ENCODE measurements at regions not wholly inside any gene's neighbourhood (a gene's known extent, or its start where the extent isn't known, plus 50 kb on each side); places are given as distances from the start of the nearest gene placed in this dataset.
A peak's percentile ranks its signal among the peaks of the same experiment; 100 is the strongest.

GRCh38 chrX:131356725-131357124, 67.6 kb upstream of the IGSF1 start:
- no peak for DNase-seq (ENCODE audit: low read depth)
- no peak overlapping the region for H3K4me3 ChIP-seq (ENCODE audit: low read depth, low read length)
- no peak for TF ChIP-seq CTCF (conservative IDR thresholded peaks at IDR 0.05; ENCODE audit: low read depth, low read length)

- no peak overlapping the region for H3K4me3 ChIP-seq (ENCODE audit: low read depth, low read length)
- DNase-seq (ENCODE audit: low read depth) = no peak
- no peak for TF ChIP-seq CTCF (conservative IDR thresholded peaks at IDR 0.05; ENCODE audit: low read depth, low read length)
Measured at GRCh38 chrX:131359611-131360010, 70.5 kb upstream of the IGSF1 start.

- no peak for DNase-seq (ENCODE audit: low read depth)
- TF ChIP-seq CTCF (conservative IDR thresholded peaks at IDR 0.05; ENCODE audit: low read depth, low read length) = no peak
- no peak overlapping the region for H3K4me3 ChIP-seq (ENCODE audit: low read depth, low read length)
Measured at GRCh38 chrX:131365766-131366165, 76.7 kb upstream of the IGSF1 start.

GRCh38 chrX:131366407-131366806, 77.3 kb upstream of the IGSF1 start:
- no peak overlapping the region for H3K4me3 ChIP-seq (ENCODE audit: low read depth, low read length)
- peak; percentile 52 for TF ChIP-seq CTCF (conservative IDR thresholded peaks at IDR 0.05; ENCODE audit: low read depth, low read length)
- DNase-seq (ENCODE audit: low read depth) = peak; percentile 9

GRCh38 chrX:131388293-131388692, 99.2 kb upstream of the IGSF1 start:
- no peak overlapping the region for H3K4me3 ChIP-seq (ENCODE audit: low read depth, low read length)
- DNase-seq (ENCODE audit: low read depth) = no peak
- TF ChIP-seq CTCF (conservative IDR thresholded peaks at IDR 0.05; ENCODE audit: low read depth, low read length) = no peak

- no peak for TF ChIP-seq CTCF (conservative IDR thresholded peaks at IDR 0.05; ENCODE audit: low read depth, low read length)
- no peak overlapping the region for H3K4me3 ChIP-seq (ENCODE audit: low read depth, low read length)
- no peak for DNase-seq (ENCODE audit: low read depth)
Measured at GRCh38 chrX:131392666-131393065, 103.6 kb upstream of the IGSF1 start.

GRCh38 chrX:131393426-131393825, 104.3 kb upstream of the IGSF1 start:
- TF ChIP-seq CTCF (conservative IDR thresholded peaks at IDR 0.05; ENCODE audit: low read depth, low read length) = no peak
- H3K4me3 ChIP-seq (ENCODE audit: low read depth, low read length) = no peak overlapping the region
- no peak for DNase-seq (ENCODE audit: low read depth)
